ENCODE measurements at regions not wholly inside any gene's neighbourhood (a gene's known extent, or its start where the extent isn't known, plus 50 kb on each side); places are given as distances from the start of the nearest gene placed in this dataset.

- Histone ChIP-seq H3K4me3 (ENCODE audit: insufficient read length, low read depth) (no peak overlapping the region), H3K27me3 (ENCODE audit: insufficient read depth, insufficient read length) (no peaks in the 10 kb centered on the region), H3K9me3 (ENCODE audit: insufficient read depth, low read length) (peaks cover 8% of the 10 kb centered on the region), H3K9ac (ENCODE audit: insufficient read length, low read depth) (no peak overlapping the region), H3K4me1 (ENCODE audit: insufficient read depth, insufficient read length) (peaks cover 3% of the 10 kb centered on the region), H3K36me3 (ENCODE audit: insufficient read depth, insufficient read length, low read length) (no peaks in the 10 kb centered on the region)
- no peak for DNase-seq (ENCODE audit: low read depth, low spot score)
- TF ChIP-seq ZNF274 (IDR thresholded peaks at IDR 0.05; ENCODE audit: low read depth, low read length) (no peak), SUZ12 (IDR thresholded peaks at IDR 0.05; ENCODE audit: extremely low read depth, insufficient read depth, insufficient read length) (no peak), YY1 (IDR thresholded peaks at IDR 0.05; ENCODE audit: insufficient read depth, insufficient read length) (no peak)
These were observed 178.6 kb downstream of the MYCN start for GRCh38 chr2:16118611-16119590.

GRCh38 chr2:16117791-16118610 lies 177.7 kb downstream of the MYCN start:
- no peak for TF ChIP-seq ZNF274 (IDR thresholded peaks at IDR 0.05; ENCODE audit: low read depth, low read length)
- TF ChIP-seq SUZ12 (IDR thresholded peaks at IDR 0.05; ENCODE audit: extremely low read depth, insufficient read depth, insufficient read length), result no peak
- TF ChIP-seq YY1 (IDR thresholded peaks at IDR 0.05; ENCODE audit: insufficient read depth, insufficient read length), result no peak
- Histone ChIP-seq H3K4me1 (ENCODE audit: insufficient read depth, insufficient read length) (peaks cover 3% of the 10 kb centered on the region), H3K36me3 (ENCODE audit: insufficient read depth, insufficient read length, low read length) (no peaks in the 10 kb centered on the region), H3K9ac (ENCODE audit: insufficient read length, low read depth) (no peak overlapping the region), H3K27me3 (ENCODE audit: insufficient read depth, insufficient read length) (no peaks in the 10 kb centered on the region), H3K4me3 (ENCODE audit: insufficient read length, low read depth) (no peak overlapping the region), H3K9me3 (ENCODE audit: insufficient read depth, low read length) (peaks cover 8% of the 10 kb centered on the region)
- DNase-seq (ENCODE audit: low read depth, low spot score), result no peak

- no peak for TF ChIP-seq ZNF274 (IDR thresholded peaks at IDR 0.05; ENCODE audit: low read depth, low read length)
- TF ChIP-seq YY1 (IDR thresholded peaks at IDR 0.05; ENCODE audit: insufficient read depth, insufficient read length), result no peak
- TF ChIP-seq SUZ12 (IDR thresholded peaks at IDR 0.05; ENCODE audit: extremely low read depth, insufficient read depth, insufficient read length), result no peak
- peaks cover 8% of the 10 kb centered on the region for H3K9me3 ChIP-seq (ENCODE audit: insufficient read depth, low read length)
These were observed 176.8 kb downstream of the MYCN start for GRCh38 chr2:16117021-16117700.

GRCh38 chr2:16115881-16116830 lies 175.8 kb downstream of the MYCN start:
- Histone ChIP-seq H3K9ac (ENCODE audit: insufficient read length, low read depth) (no peak overlapping the region), H3K36me3 (ENCODE audit: insufficient read depth, insufficient read length, low read length) (no peaks in the 10 kb centered on the region), H3K4me1 (ENCODE audit: insufficient read depth, insufficient read length) (peaks cover 3% of the 10 kb centered on the region), H3K27me3 (ENCODE audit: insufficient read depth, insufficient read length) (no peaks in the 10 kb centered on the region), H3K4me3 (ENCODE audit: insufficient read length, low read depth) (no peak overlapping the region), H3K9me3 (ENCODE audit: insufficient read depth, low read length) (peaks cover 3% of the 10 kb centered on the region)
- TF ChIP-seq SUZ12 (IDR thresholded peaks at IDR 0.05; ENCODE audit: extremely low read depth, insufficient read depth, insufficient read length), result no peak
- TF ChIP-seq YY1 (IDR thresholded peaks at IDR 0.05; ENCODE audit: insufficient read depth, insufficient read length), result no peak
- no peak for TF ChIP-seq ZNF274 (IDR thresholded peaks at IDR 0.05; ENCODE audit: low read depth, low read length)
- no peak for DNase-seq (ENCODE audit: low read depth, low spot score)

More at GRCh38 chr2:16117021-16117700, 176.8 kb downstream of the MYCN start:
- Histone ChIP-seq H3K4me3 (ENCODE audit: insufficient read length, low read depth) (no peak overlapping the region), H3K9ac (ENCODE audit: insufficient read length, low read depth) (no peak overlapping the region), H3K27me3 (ENCODE audit: insufficient read depth, insufficient read length) (no peaks in the 10 kb centered on the region), H3K4me1 (ENCODE audit: insufficient read depth, insufficient read length) (peaks cover 3% of the 10 kb centered on the region), H3K36me3 (ENCODE audit: insufficient read depth, insufficient read length, low read length) (no peaks in the 10 kb centered on the region)
- DNase-seq (ENCODE audit: low read depth, low spot score), result no peak

GRCh38 chr2:16115291-16115690 lies 174.9 kb downstream of the MYCN start:
- DNase-seq (ENCODE audit: low read depth, low spot score), result no peak
- H3K27me3 ChIP-seq (ENCODE audit: insufficient read depth, insufficient read length), result no peaks in the 10 kb centered on the region
- H3K36me3 ChIP-seq (ENCODE audit: insufficient read depth, insufficient read length, low read length), result no peaks in the 10 kb centered on the region
- H3K9me3 ChIP-seq (ENCODE audit: insufficient read depth, low read length), result no peaks in the 10 kb centered on the region
- H3K9ac ChIP-seq (ENCODE audit: insufficient read length, low read depth), result no peak overlapping the region
- no peak overlapping the region for H3K4me3 ChIP-seq (ENCODE audit: insufficient read length, low read depth)
- no peak for TF ChIP-seq SUZ12 (IDR thresholded peaks at IDR 0.05; ENCODE audit: extremely low read depth, insufficient read depth, insufficient read length)
- no peak for TF ChIP-seq ZNF274 (IDR thresholded peaks at IDR 0.05; ENCODE audit: low read depth, low read length)
- TF ChIP-seq YY1 (IDR thresholded peaks at IDR 0.05; ENCODE audit: insufficient read depth, insufficient read length), result no peak
- H3K4me1 ChIP-seq (ENCODE audit: insufficient read depth, insufficient read length), result peaks cover 3% of the 10 kb centered on the region

GRCh38 chr2:16114836-16115235 lies 174.5 kb downstream of the MYCN start:
- H3K4me1 ChIP-seq (ENCODE audit: insufficient read depth, insufficient read length), result peaks cover 3% of the 10 kb centered on the region
- TF ChIP-seq YY1 (IDR thresholded peaks at IDR 0.05; ENCODE audit: insufficient read depth, insufficient read length), result no peak
- TF ChIP-seq SUZ12 (IDR thresholded peaks at IDR 0.05; ENCODE audit: extremely low read depth, insufficient read depth, insufficient read length), result no peak
- TF ChIP-seq ZNF274 (IDR thresholded peaks at IDR 0.05; ENCODE audit: low read depth, low read length), result no peak
- no peak for DNase-seq (ENCODE audit: low read depth, low spot score)

More at GRCh38 chr2:16114836-16115235, 174.5 kb downstream of the MYCN start:
- Histone ChIP-seq H3K36me3 (ENCODE audit: insufficient read depth, insufficient read length, low read length) (no peaks in the 10 kb centered on the region), H3K9me3 (ENCODE audit: insufficient read depth, low read length) (no peaks in the 10 kb centered on the region), H3K27me3 (ENCODE audit: insufficient read depth, insufficient read length) (no peaks in the 10 kb centered on the region), H3K4me3 (ENCODE audit: insufficient read length, low read depth) (no peak overlapping the region), H3K9ac (ENCODE audit: insufficient read length, low read depth) (no peak overlapping the region)
